Panc1 (cell line): ENCODE measurements at regions not wholly inside any gene's neighbourhood (a gene's known extent, or its start where the extent isn't known, plus 50 kb on each side); places are given as distances from the start of the nearest gene placed in this dataset.

Experiments used
- ATAC-seq: fragments of 200-7000 bp; cut with Tn5 transposase; 2 replicates; pipeline ENCODE4 v1.9.1; 2020; ENCODE audit warnings: mild to moderate bottlenecking, moderate library complexity
- BruUV-seq: library from RNA; stranded (reverse); fragments of 400-500 nt; replicated peaks from 2 replicates; lab custom pipeline; 2021; lab: Mats Ljungman, UMichigan
- CTCF ChIA-PET: fragments of 300-600 bp; sonication (Branson Sonifier 250); formaldehyde crosslinking; loops from one replicate; lab custom pipeline; 2022; ENCODE audit warnings: antibody characterized with exemption; lab: Charles Lee
- POLR2A ChIA-PET: fragments of 300-600 bp; sonication (Branson Sonifier 250); formaldehyde crosslinking; loops from one replicate; lab custom pipeline; 2022; ENCODE audit warnings: antibody characterized with exemption; lab: Charles Lee
- DNase-seq: peaks from one replicate; pipeline ENCODE4 v3.0.0-alpha.2; 2010; ENCODE audit warnings: low read depth, low spot score
- H3K27ac ChIP-seq: 2 replicates; pipeline ENCODE4 v1.5.1; 2011; ENCODE audit warnings: mild to moderate bottlenecking, low read length, inconsistent platforms
- H3K27me3 ChIP-seq: fragments of 200-500 bp; sonication (Bioruptor generic); 2 replicates; pipeline ENCODE4 v1.6.0; 2014; ENCODE audit warnings: low read length, inconsistent platforms; ENCODE audit not compliant: control insufficient read depth, insufficient read depth
- H3K36me3 ChIP-seq: fragments of 200-500 bp; sonication (Bioruptor generic); 2 replicates; pipeline ENCODE4 v1.5.1; 2014; ENCODE audit warnings: inconsistent platforms, mild to moderate bottlenecking, low read length, moderate library complexity; ENCODE audit not compliant: control insufficient read depth, insufficient read depth
- H3K4me1 ChIP-seq: 2 replicates; pipeline ENCODE4 v1.5.1; 2011; ENCODE audit warnings: inconsistent platforms, mild to moderate bottlenecking, low read length, moderate library complexity; ENCODE audit not compliant: control insufficient read depth, insufficient read depth
- H3K4me3 ChIP-seq, 2 experiments: 2 replicates each; pipeline ENCODE4 v1.5.1; 2011 to 2012; ENCODE audit warnings: low read depth in 2 of 2, low read length in 2 of 2, mild to moderate bottlenecking in 2 of 2, inconsistent platforms in 1 of 2, moderate library complexity in 1 of 2
- H3K9me3 ChIP-seq: fragments of 200-500 bp; sonication (Bioruptor generic); 2 replicates; pipeline ENCODE4 v1.5.1; 2014; ENCODE audit warnings: low read depth, mild to moderate bottlenecking, inconsistent platforms, low read length, moderate library complexity; ENCODE audit not compliant: control insufficient read depth, insufficient read depth
- CTCF ChIP-seq: fragments of 450-650 bp; IDR thresholded peaks from 2 replicates; pipeline ENCODE4 v1.5.1; 2017; ENCODE audit warnings: mild to moderate bottlenecking
- POLR2AphosphoS5 ChIP-seq: IDR thresholded peaks from 2 replicates; pipeline ENCODE4 v1.6.1; 2012; ENCODE audit warnings: mild to moderate bottlenecking, low read depth, low read length, moderate library complexity
- SIN3A ChIP-seq: IDR thresholded peaks from 2 replicates; pipeline ENCODE4 v1.6.1; 2012; ENCODE audit warnings: low read depth, mild to moderate bottlenecking, low read length, moderate library complexity, borderline replicate concordance; ENCODE audit not compliant: insufficient read depth
- TCF7L2 ChIP-seq: IDR thresholded peaks from 2 replicates; pipeline ENCODE4 v1.6.1; 2011; ENCODE audit warnings: mild to moderate bottlenecking, low read depth, low read length, inconsistent platforms
- in situ Hi-C: cut with HindIII; loops from 2 replicates; pipeline ENCODE4 v1.10.0; 2016; ENCODE audit warnings: low sequenced_read_pairs, low pct_unique_long_range_greater_than_20kb
- intact Hi-C: fragments of 100-400 bp; cut with micrococcal nuclease; formaldehyde crosslinking; loops from one replicate; pipeline ENCODE4 v1.10.0; 2022; ENCODE audit not compliant: unreplicated experiment
- TF ChIP-seq, protein P1 (sequence below), 2 experiments: IDR thresholded peaks; 2 replicates each; pipeline ENCODE4 v1.6.1; 2011 to 2012; ENCODE audit warnings: low read depth in 2 of 2, control low read depth in 1 of 2, low read length in 1 of 2, mild to moderate bottlenecking in 1 of 2, moderate library complexity in 1 of 2; ENCODE audit not compliant: insufficient read depth in 1 of 2

- Histone ChIP-seq H3K27ac (no peak overlapping the region), H3K4me3 (no peak overlapping the region), H3K27me3 (no peaks in the 10 kb centered on the region), H3K36me3 (no peaks in the 10 kb centered on the region), H3K4me1 (no peaks in the 10 kb centered on the region), H3K9me3 (no peaks in the 10 kb centered on the region)
- in situ Hi-C loops: no loop called here
- ChIA-PET POLR2A (no interaction called here), CTCF (no interaction called here)
- DNase-seq (no peak), ATAC-seq (no peak)
- TF ChIP-seq CTCF: no peak
- TF ChIP-seq POLR2AphosphoS5: no peak
- TF ChIP-seq TCF7L2: no peak
- no peak for TF ChIP-seq SIN3A
- TF ChIP-seq, protein P1, sequence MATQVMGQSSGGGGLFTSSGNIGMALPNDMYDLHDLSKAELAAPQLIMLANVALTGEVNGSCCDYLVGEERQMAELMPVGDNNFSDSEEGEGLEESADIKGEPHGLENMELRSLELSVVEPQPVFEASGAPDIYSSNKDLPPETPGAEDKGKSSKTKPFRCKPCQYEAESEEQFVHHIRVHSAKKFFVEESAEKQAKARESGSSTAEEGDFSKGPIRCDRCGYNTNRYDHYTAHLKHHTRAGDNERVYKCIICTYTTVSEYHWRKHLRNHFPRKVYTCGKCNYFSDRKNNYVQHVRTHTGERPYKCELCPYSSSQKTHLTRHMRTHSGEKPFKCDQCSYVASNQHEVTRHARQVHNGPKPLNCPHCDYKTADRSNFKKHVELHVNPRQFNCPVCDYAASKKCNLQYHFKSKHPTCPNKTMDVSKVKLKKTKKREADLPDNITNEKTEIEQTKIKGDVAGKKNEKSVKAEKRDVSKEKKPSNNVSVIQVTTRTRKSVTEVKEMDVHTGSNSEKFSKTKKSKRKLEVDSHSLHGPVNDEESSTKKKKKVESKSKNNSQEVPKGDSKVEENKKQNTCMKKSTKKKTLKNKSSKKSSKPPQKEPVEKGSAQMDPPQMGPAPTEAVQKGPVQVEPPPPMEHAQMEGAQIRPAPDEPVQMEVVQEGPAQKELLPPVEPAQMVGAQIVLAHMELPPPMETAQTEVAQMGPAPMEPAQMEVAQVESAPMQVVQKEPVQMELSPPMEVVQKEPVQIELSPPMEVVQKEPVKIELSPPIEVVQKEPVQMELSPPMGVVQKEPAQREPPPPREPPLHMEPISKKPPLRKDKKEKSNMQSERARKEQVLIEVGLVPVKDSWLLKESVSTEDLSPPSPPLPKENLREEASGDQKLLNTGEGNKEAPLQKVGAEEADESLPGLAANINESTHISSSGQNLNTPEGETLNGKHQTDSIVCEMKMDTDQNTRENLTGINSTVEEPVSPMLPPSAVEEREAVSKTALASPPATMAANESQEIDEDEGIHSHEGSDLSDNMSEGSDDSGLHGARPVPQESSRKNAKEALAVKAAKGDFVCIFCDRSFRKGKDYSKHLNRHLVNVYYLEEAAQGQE (IDR thresholded peaks at IDR 0.05; ENCODE audit: insufficient read depth in 1 of 2, low read depth in 2 of 2, low read length in 1 of 2): no peak
- intact Hi-C loops: no loop called here
- no TSS peak for BruUV-seq
Measured at GRCh38 chr14:58914279-58914855, 274.1 kb upstream of the DAAM1 start.

- Histone ChIP-seq H3K27me3 (no peaks in the 10 kb centered on the region), H3K36me3 (no peaks in the 10 kb centered on the region), H3K27ac (no peak overlapping the region), H3K4me1 (no peaks in the 10 kb centered on the region), H3K4me3 (no peak overlapping the region), H3K9me3 (no peaks in the 10 kb centered on the region)
- in situ Hi-C loops (no loop called here), intact Hi-C loops (no loop called here)
- no peak for ATAC-seq
- POLR2A ChIA-PET: no interaction called here
- BruUV-seq: no TSS peak
- no peak for DNase-seq
- CTCF ChIA-PET: no interaction called here
- TF ChIP-seq, protein P1 (IDR thresholded peaks at IDR 0.05; ENCODE audit: insufficient read depth in 1 of 2, low read depth in 2 of 2, low read length in 1 of 2): no peak
- no peak for TF ChIP-seq POLR2AphosphoS5
- TF ChIP-seq CTCF: no peak
- no peak for TF ChIP-seq TCF7L2
- no peak for TF ChIP-seq SIN3A
Measured at GRCh38 chr14:58915646-58916045, 272.8 kb upstream of the DAAM1 start.
